GM21526 (cell line): ENCODE measurements at regions not wholly inside any gene's neighbourhood (a gene's known extent, or its start where the extent isn't known, plus 50 kb on each side); places are given as distances from the start of the nearest gene placed in this dataset.
"Not testable (repeated sequence)": the region's sequence is repeated elsewhere in the genome, so short reads cannot be mapped to it uniquely, and the experiment has no call there.

Source experiments
- ATAC-seq: cut with Tn5 transposase; IDR thresholded peaks from one replicate; pipeline ENCODE4 v1.9.1; 2021; ENCODE audit warnings: moderate library complexity; ENCODE audit not compliant: unreplicated experiment, low FRiP score

DNA sequence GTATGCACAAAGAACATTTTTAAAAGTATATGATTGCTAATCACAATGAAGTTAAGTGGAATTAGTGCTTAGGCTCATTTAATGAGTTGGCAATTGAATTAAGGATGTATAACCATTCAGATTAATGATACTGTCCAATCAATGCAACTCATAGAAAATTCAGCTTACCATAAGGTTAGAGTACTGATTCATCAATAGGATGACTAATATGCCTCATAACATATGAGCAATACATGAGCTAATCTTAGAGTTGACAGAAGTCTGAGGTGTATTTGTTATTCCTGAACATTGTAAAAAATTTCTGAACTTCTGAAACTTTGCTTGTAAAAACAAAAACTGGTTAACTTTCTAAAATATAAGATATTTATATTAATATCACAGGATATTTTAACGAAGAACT is 118.3 kb upstream of the NETO1 start:
- no peak for ATAC-seq

DNA sequence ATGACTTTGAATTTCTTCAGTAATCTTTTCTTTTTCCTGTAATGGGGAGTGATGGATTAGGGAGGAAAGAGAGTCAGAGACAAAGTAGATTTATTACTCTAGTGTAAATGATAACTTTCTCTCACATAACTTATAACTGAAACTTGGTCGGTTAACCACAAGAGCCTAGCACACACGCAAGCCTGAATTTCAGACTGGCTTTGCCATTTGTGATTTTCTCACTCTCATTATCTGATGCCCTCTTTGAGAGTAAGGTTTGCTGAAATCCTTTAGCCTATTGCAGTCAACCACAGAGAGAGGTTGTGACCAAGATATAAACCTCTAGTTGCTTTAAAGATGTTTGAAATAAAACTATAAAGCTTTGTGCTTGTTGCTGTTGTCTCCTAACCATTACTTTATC is 117.9 kb upstream of the NETO1 start:
- no peak for ATAC-seq

DNA sequence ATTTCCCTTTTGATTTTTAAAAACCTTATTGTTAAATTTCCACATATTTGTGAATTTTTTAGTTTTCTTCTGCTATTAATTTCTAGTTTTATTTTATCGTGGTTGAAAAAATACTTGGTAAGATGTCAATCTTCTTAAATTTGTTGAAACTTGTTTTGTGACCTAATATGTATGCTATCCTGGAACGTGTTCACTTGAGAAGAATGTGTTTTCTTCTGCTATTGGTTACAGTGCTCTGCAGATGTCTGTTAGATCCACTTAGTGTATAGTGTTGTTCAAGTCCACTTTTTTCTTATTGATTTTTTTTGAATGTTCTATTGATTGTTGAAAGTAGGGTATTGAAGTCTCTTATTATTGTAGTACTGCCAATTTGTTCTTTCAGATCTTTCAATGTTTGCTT is 116.5 kb upstream of the NETO1 start:
- no peak for ATAC-seq

DNA sequence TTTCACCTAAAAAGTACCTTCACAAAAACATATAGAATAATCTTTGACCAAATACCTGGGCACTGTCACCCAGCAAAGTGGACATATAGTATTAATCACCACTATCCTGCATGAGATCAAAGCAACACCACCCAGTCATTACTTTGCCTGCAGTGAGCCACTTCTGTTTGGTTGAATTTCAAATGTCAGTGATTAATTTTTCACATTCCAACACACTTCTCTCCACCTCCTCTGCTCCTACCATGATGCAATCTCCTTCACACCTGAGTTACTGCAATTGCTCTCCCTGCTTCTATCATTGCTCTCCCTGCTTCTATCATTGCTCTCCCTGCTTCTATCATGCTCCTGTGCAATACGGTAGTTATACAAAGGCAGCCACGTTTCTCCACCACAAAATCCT is 106.1 kb upstream of the NETO1 start:
- ATAC-seq = no peak

DNA sequence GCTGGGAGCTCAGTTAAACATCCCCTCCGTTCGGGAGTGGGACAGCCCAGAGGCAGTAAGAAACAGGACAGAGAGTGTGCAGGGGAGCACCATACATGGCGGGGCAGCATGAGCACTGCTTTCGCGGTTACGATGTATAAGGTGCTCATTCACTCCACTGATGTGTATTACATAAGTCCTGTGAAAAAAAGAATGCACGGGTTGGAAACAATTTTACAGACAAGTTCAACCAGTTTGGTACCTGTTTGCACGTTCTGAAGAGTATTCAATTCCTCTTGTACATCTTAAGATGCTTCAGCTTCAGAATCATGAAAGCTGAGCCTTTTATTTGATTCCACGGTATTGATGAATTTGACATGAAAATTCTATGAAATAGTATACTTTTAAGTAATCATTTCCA is 97.8 kb upstream of the NETO1 start:
- ATAC-seq = no peak

DNA sequence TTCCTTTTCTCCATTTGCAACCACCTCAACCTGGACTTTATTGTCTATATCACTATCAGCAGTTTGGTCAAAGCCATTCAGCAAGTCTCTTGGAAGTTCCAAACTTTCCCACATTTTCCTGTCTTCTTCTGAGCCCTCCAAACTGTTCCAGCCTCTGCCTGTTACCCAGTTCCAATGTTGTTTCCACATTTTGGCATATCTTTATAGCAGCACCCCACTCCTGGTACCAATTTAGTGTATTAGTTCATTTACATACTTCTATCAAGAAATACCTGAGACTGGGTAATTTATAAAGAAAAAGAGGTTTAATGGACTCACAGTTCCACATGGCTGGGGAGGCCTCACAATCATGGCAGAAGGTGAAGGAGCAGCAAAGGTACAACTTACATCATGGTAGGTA is 90.4 kb upstream of the NETO1 start:
- ATAC-seq = not testable (repeated sequence)

DNA sequence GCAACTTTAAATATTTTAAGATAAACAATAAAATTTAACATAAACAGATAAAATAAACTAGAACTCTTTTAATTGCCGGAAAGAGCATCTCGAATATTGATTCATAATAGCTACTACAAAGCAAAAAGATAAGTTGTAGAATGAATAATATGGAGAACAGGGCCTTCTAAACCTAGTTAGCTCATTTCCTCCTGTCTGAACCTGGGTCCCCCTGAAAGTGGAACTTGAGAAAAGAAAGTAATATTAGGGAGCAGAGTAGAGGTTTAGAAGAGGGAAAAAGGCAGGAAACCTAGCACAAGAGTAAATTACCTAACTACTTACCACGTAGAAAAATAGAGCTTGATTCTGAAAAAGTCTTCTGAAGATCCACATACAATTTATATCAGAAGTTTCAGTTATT is 80.7 kb upstream of the NETO1 start:
- no peak for ATAC-seq

DNA sequence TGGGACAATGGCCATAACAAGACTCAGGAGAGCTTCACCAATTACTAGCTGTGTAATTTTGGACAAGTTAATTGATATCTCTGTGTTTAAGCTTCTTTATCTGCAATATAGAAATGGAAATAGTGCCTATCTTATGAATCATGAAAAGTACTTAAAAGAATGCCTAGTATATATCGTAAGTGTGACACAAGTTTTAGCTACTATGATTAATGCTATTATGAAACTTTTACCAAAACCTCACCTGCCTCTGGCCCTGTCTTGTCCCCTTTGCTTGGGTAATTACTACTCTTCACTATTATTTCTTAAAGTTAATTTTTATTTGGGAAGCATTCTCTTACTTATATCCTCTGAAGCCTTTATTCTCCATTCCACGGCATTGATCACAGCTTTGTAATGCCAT is 75.0 kb upstream of the NETO1 start:
- no peak for ATAC-seq

DNA sequence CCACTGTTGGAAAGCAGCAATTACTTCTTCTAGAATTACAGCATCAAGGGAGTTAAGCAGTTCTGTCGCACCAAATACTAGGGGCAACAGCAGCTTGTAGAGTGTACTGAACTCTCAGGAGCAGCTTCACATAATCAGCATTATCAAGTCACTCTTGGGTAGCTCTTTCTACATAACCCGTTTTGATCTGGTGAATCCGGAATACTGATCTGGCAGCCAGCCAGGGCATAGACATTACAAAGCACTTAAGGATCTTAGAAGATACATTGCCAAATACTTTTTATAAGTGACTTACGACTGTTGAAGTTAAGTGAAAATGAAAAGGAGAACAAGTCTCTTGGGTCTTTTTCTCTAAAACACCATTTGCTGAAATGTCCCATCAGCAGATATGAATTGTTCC is 73.2 kb upstream of the NETO1 start:
- ATAC-seq = no peak

DNA sequence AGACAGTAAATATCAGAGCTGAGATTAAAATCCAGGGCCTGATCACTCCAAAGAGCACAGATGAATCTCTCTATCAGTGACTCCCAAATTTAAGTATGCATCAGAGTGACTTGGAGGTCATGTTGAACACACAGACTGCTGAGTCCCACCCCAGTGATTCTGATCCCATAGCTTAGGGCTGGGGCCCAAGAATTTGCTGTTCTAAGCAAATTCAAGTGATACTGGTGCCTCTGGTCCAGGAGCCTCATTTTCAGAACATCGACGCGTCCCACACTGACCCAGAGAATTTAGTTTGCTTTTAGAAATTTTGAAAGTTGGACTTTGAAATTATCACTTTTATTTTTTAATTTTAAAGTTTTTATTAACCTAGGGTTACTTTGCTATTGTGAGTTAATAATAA is 72.7 kb upstream of the NETO1 start:
- no peak for ATAC-seq

DNA sequence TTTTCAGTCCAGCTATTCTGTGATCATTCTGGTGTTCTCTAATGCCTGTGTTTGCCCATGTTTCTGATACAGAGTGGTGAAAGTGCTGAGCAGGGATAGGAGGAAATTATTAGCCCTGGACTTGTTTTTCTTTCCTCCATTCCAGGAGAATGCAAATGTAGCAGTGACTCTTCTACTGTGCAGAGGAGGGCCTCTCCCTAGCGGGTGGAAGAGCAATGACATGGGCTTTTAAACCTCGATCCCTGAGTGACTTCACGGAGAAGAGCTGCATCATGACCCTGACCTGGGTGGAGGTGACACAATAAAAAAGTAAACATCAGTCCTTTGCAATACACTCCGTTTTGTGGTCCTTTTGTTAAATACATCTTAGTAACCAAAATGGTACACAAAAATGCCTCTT is 68.0 kb upstream of the NETO1 start:
- no peak for ATAC-seq

DNA sequence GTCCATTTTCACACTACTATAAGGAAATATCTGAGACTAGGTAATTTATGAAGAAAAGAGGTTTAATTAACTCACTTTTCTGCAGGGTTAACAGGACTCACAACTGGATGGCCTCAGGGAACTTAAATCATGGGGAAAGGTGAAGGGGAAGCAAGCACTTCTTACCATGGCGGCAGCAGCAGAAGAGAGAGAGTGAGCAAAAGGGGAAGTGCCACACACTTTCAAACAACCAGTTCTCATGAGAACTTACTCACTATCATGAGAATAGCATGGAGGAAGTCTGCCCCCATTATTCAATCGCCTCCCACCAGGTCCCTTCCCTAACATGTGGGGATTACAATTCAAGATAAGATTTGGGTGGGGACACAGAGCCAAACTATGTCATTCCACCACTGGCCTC is 55.1 kb upstream of the NETO1 start:
- no peak for ATAC-seq
